ENCODE measurements at regions not wholly inside any gene's neighbourhood (a gene's known extent, or its start where the extent isn't known, plus 50 kb on each side); places are given as distances from the start of the nearest gene placed in this dataset.

DNA sequence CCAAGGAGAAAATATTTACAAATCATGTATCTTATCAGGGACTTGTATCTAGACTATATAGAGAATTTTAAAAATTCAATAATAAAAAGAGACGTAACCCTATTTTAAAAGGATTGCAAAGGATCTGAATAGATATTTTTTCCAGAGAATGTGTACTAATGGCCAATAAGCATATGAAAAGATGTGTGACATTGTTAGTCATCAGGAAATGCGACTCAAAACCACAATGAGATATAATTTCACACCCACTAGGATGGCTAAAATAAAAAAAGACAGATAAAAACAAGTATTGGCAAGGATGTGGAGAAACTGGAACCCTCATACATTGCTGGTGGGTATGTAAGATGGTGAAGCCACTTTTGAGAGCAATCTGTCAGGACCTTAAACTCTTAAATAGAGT, 141.9 kb upstream of the BMP4 start:
- Histone ChIP-seq H3K18ac (ENCODE audit: extremely low read depth, low read length) (no peak overlapping the region), H4K20me1 (replicated peaks in 1 of 2; ENCODE audit: control insufficient read depth in 1 of 2, insufficient read depth in 2 of 2, low read length in 2 of 2) (no peaks in the 10 kb centered on the region), H4K5ac (ENCODE audit: insufficient read length, low read depth, low read length) (no peak overlapping the region), H3K56ac (replicated peaks; ENCODE audit: insufficient read length, low read depth, low read length) (no peak overlapping the region), H3K23me2 (ENCODE audit: low read depth, low read length) (no peaks in the 10 kb centered on the region), H2BK15ac (ENCODE audit: low read length) (no peak overlapping the region), H3K4me1 (replicated peaks in 1 of 4; ENCODE audit: control insufficient read depth in 3 of 4, insufficient read depth in 4 of 4, low read length in 3 of 4) (no peaks in the 10 kb centered on the region), H3K14ac (ENCODE audit: insufficient read length) (no peak overlapping the region), H2BK12ac (ENCODE audit: low read depth, low read length) (no peak overlapping the region), H3K4me3 (ENCODE audit: extremely low read depth in 1 of 4, insufficient read depth in 2 of 4, low read depth in 3 of 4, low read length in 4 of 4) (no peak overlapping the region), H3K27ac (ENCODE audit: low read depth, low read length) (no peak overlapping the region), H3K79me2 (ENCODE audit: control insufficient read depth in 1 of 2, insufficient read depth in 2 of 2, low read length in 2 of 2) (no peaks in the 10 kb centered on the region), H2BK5ac (ENCODE audit: low read depth, low read length) (no peak overlapping the region), H3K4me2 (ENCODE audit: insufficient read depth in 1 of 2, low read depth in 2 of 2, low read length in 2 of 2) (no peak overlapping the region), H3K9me3 (ENCODE audit: insufficient read depth in 2 of 2, low read depth in 1 of 2, low read length in 1 of 2) (peaks cover 2 to 9% of the 10 kb centered on the region in 2 experiments; a peak in 1 of 4 replicates), H3K36me3 (ENCODE audit: control insufficient read depth in 2 of 4, insufficient read depth in 4 of 4, low read length in 3 of 4) (no peaks in the 10 kb centered on the region), H2AK5ac (ENCODE audit: low read depth, low read length) (no peak overlapping the region), H2AFZ (ENCODE audit: low read length) (no peak overlapping the region), H3K9ac (replicated peaks in 1 of 4; ENCODE audit: extremely low read depth in 1 of 4, low read depth in 3 of 4, low read length in 3 of 4) (no peak overlapping the region), H4K8ac (ENCODE audit: extremely low read depth, insufficient read depth, low read length) (no peak overlapping the region), H3K27me3 (replicated peaks in 1 of 4; ENCODE audit: control insufficient read depth in 3 of 4, extremely low read depth in 1 of 4, insufficient read depth in 3 of 4, low read length in 3 of 4) (no peaks in the 10 kb centered on the region), H3K4ac (replicated peaks; ENCODE audit: insufficient read length, low read depth, low read length) (no peak overlapping the region), H2BK120ac (replicated peaks; ENCODE audit: low read depth, low read length) (no peak overlapping the region), H2BK20ac (ENCODE audit: low read length) (no peak overlapping the region), H4K91ac (replicated peaks; ENCODE audit: insufficient read length, low read length) (no peak overlapping the region), H3K79me1 (ENCODE audit: low read depth, low read length) (no peaks in the 10 kb centered on the region), H3K23ac (ENCODE audit: insufficient read length) (no peak overlapping the region)
- ChIA-PET POLR2A (ENCODE audit: partially characterized antibody) (no interaction called here), CTCF (ENCODE audit: partially characterized antibody) (interaction anchor here (0.6 kb wide), 1 partner anchor 1630 kb away, joined by 3 read pairs; no protein-coding TSS in a partner anchor)
- DNase-seq (ENCODE audit: low read depth in 1 of 2, low spot score in 2 of 2), result no peak
- WGBS, 2 experiments (ENCODE audit: extremely low coverage in 1 of 2, insufficient coverage in 1 of 2, insufficient read length in 1 of 2, insufficient replicate concordance in 2 of 2, low coverage in 1 of 2, low lambda C conversion rate in 2 of 2, missing lambda C conversion rate in 1 of 2), result 94% methylated on average over 2 of the region's 2 CpGs; no CpG with 5 or more reads in 1 of the 2 experiments
- no peak for TF ChIP-seq USF2 (IDR thresholded peaks at IDR 0.05; ENCODE audit: low read length)
- TF ChIP-seq ATF3 (IDR thresholded peaks at IDR 0.05; ENCODE audit: insufficient read depth, low read depth, low read length), result no peak
- TF ChIP-seq TCF12 (IDR thresholded peaks at IDR 0.05; ENCODE audit: low read depth, low read length), result no peak
- FAIRE-seq, result no peak
